ENCODE measurements at regions not wholly inside any gene's neighbourhood (a gene's known extent, or its start where the extent isn't known, plus 50 kb on each side); places are given as distances from the start of the nearest gene placed in this dataset.

GRCh38 chr10:29203432-29203831 lies 85.4 kb upstream of the LYZL1 start:
- TF ChIP-seq CTCF (conservative IDR thresholded peaks at IDR 0.05; ENCODE audit: low read depth, low read length) = no peak
- no peak for DNase-seq (ENCODE audit: low read depth)
- no peak overlapping the region for H3K4me3 ChIP-seq (ENCODE audit: low read depth, low read length)

DNA sequence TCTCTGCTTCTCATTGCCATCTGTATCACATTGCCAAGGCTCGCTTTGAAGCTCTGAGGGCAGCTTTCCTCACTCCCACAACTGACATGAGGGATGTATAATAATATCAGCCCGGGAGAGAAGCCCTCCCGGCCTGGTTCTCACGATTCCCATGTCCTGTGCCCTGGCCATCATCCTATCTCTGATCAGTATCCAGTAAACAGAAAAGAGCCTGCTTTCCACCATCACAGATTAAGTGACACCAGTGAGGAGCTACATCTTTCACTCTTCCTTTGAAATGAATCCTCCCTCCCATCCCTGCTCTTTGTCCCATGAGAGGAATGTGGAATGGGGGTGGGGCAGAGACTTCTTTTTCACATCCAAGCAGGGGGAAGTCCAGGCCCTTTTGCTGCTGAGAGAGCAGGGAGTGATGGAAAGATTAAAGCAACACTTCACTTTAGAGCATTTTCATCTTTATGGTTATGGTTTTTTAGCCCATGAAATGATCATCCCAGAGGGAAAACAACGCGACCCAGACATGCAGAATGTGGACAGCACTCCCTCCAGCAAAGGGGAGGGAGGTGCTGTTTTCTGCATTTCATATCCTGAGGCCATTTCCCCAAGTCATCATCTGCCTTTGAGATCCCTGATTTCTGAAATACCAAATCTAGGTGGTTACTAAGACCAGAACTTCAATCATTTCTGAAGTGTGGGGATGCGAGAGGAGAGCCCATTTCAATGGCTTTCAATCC lies 84.6 kb upstream of the LYZL1 start:
- no peak for TF ChIP-seq CTCF (conservative IDR thresholded peaks at IDR 0.05; ENCODE audit: low read depth, low read length)
- H3K4me3 ChIP-seq (ENCODE audit: low read depth, low read length) = no peak overlapping the region

DNA sequence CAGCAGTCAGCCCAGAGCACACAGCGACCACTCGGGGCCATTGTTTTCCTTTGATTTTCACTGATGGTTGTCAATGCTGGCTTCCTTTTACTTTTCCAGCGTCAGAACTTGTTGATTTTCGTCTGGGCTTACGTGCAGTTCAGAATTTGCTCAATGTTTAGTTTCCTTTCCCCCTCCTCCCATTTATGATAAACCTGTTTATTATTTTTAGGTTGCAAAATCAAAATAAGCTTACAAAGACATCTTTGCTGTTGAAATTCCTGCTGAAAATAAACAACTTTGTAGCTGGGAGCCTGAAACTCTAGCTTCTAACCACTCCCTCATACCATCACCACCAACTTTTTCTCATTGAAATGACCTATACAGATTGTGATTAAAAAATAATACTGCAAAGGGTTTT lies 83.1 kb upstream of the LYZL1 start:
- no peak for TF ChIP-seq CTCF (conservative IDR thresholded peaks at IDR 0.05; ENCODE audit: low read depth, low read length)
- H3K4me3 ChIP-seq (ENCODE audit: low read depth, low read length) = no peak overlapping the region
- DNase-seq (ENCODE audit: low read depth) = no peak

More for the DNA sequence above, 84.6 kb upstream of the LYZL1 start:
- DNase-seq (ENCODE audit: low read depth) = no peak

DNA sequence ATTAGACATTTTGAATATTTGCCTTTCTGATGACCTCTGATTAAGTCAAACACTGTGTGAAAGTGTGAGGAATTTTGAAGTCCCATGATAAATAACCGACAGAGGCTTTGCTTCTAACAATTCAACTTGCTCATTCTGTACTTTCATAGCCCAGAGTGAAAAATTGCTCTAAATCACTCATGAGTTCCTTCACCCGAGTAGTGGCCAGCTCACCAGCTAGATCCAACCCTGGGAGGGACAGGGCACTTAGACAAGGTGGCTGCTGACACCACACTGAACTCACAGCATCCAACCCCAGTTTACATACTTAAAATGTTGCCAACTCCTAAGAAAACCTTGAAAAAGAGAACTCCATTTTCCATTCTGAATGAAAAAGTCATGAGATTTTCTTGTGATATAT lies 80.0 kb upstream of the LYZL1 start:
- no peak for DNase-seq (ENCODE audit: low read depth)
- H3K4me3 ChIP-seq (ENCODE audit: low read depth, low read length) = no peak overlapping the region
- TF ChIP-seq CTCF (conservative IDR thresholded peaks at IDR 0.05; ENCODE audit: low read depth, low read length) = no peak

DNA sequence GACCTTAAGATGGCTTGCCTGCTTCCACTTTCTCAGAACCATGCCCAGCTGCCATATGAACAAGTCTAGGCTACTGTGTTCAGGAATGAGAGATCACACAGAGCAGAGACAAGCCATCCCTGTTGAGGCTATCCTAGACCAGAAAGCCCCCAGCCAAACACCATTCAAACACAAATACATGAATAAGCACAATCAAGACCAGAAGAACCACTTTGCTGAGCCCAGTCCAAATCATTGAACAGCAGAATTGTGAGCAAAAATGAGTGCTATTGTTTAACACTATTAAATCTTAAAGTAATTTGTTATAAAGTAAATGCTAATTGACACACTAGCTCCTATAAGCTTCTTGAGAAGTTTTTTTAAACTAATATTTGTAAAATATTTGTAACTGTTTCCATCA lies 79.0 kb upstream of the LYZL1 start:
- H3K4me3 ChIP-seq (ENCODE audit: low read depth, low read length) = no peak overlapping the region
- no peak for TF ChIP-seq CTCF (conservative IDR thresholded peaks at IDR 0.05; ENCODE audit: low read depth, low read length)
- DNase-seq (ENCODE audit: low read depth) = no peak

- TF ChIP-seq CTCF (conservative IDR thresholded peaks at IDR 0.05; ENCODE audit: low read depth, low read length) = no peak
- H3K4me3 ChIP-seq (ENCODE audit: low read depth, low read length) = no peak overlapping the region
- no peak for DNase-seq (ENCODE audit: low read depth)
Measured at GRCh38 chr10:29210266-29210868, 78.5 kb upstream of the LYZL1 start.

DNA sequence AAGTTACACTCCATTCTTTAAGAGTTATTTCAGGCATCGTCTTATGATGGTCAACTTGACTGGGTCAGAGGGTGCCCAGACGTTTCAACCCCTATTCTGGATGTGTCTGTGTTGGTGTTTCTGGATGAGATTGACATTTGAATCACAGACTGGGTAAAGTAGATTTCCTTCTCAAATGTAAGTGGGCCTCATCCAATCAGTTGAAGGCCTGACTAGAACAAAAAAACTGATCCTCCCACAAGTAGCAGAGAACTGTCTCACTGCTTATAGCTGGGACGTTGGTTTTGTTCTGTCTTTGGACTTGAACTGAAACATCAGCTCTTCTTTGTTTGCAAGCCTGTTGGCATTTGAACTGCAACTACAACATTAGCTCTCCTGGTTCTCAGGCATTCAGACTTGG lies 76.3 kb upstream of the LYZL1 start:
- no peak for DNase-seq (ENCODE audit: low read depth)
- TF ChIP-seq CTCF (conservative IDR thresholded peaks at IDR 0.05; ENCODE audit: low read depth, low read length) = no peak
- no peak overlapping the region for H3K4me3 ChIP-seq (ENCODE audit: low read depth, low read length)
